ENCODE measurements at regions not wholly inside any gene's neighbourhood (a gene's known extent, or its start where the extent isn't known, plus 50 kb on each side); places are given as distances from the start of the nearest gene placed in this dataset.

DNA sequence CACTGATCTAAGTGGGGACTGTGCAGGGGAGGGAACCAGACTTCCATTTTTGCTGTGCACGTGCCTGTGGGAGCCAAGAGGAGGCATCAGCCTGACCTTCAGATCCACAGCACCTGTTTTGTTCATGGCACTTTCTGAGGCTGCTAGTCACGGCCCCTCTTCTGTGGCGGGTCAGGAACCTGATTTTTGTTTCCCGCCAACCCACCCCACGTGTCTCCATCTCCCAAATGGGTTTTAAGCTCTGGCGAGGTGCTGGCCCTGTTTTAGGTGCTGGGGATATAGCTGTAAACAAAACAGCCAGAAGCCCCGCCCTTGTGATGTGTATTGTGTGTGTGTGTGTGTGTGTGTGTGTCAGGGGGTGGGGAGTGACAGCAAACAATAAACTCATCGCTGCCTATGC, 60.4 kb upstream of the GRPEL1 start:
- Mint-ChIP-seq H3K27ac (no peak overlapping the region), H3K4me1 (ENCODE audit: low read depth) (no peaks in the 10 kb centered on the region), H3K9me3 (no peaks in the 10 kb centered on the region), H3K27me3 (peaks cover 3% of the 10 kb centered on the region), H3K4me3 (no peak overlapping the region), H3K36me3 (ENCODE audit: low read depth) (no peaks in the 10 kb centered on the region)
- peaks cover 0 to 9% of the 10 kb centered on the region in 2 experiments for H3K9me3 ChIP-seq (ENCODE audit: control insufficient read depth in 1 of 2, insufficient read depth in 1 of 2, low read length in 2 of 2)
- ATAC-seq (ENCODE audit: poor library complexity) (no peak), DNase-seq (no peak)
- TF ChIP-seq, protein P1, sequence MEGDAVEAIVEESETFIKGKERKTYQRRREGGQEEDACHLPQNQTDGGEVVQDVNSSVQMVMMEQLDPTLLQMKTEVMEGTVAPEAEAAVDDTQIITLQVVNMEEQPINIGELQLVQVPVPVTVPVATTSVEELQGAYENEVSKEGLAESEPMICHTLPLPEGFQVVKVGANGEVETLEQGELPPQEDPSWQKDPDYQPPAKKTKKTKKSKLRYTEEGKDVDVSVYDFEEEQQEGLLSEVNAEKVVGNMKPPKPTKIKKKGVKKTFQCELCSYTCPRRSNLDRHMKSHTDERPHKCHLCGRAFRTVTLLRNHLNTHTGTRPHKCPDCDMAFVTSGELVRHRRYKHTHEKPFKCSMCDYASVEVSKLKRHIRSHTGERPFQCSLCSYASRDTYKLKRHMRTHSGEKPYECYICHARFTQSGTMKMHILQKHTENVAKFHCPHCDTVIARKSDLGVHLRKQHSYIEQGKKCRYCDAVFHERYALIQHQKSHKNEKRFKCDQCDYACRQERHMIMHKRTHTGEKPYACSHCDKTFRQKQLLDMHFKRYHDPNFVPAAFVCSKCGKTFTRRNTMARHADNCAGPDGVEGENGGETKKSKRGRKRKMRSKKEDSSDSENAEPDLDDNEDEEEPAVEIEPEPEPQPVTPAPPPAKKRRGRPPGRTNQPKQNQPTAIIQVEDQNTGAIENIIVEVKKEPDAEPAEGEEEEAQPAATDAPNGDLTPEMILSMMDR (IDR thresholded peaks at IDR 0.05): no peak
- CTCF ChIA-PET: no interaction called here
- no peak overlapping the region for H3K27ac ChIP-seq (ENCODE audit: low read depth in 1 of 2, low read length in 2 of 2)
- POLR2A ChIA-PET: no interaction called here
- no peak overlapping the region for H3K4me3 ChIP-seq (ENCODE audit: low read length)
- no peaks in the 10 kb centered on the region for H3K4me1 ChIP-seq (ENCODE audit: insufficient read depth, low read length)
- peaks cover 0 to 2% of the 10 kb centered on the region in 2 experiments for H3K27me3 ChIP-seq (ENCODE audit: control insufficient read depth in 1 of 2, insufficient read depth in 2 of 2, low read length in 2 of 2)
- intact Hi-C loops (cut with DNase I, micrococcal nuclease): no loop called here
- H3K36me3 ChIP-seq (ENCODE audit: insufficient read depth, low read length): no peaks in the 10 kb centered on the region

DNA sequence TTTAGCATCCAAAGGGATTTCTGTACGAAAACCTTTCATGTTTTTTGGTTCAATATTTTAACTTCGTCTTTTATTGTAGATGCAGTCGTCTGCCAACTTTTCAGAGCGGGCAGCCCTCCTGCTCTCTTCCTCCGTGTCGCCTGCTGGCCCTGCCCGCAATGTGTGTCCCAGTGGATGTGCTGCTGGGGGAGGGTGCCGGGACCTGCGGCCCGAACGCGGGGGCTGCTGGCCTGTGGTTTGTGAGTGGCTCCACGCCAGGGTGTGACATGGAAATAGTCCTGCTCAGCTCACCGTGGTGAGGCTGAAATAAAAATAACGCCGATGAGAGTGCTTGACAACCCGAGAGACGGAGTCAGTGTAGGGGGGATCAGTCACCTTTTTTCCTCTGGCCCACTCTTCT, 59.7 kb upstream of the GRPEL1 start:
- DNase-seq (no peak), ATAC-seq (ENCODE audit: poor library complexity) (no peak)
- peaks cover 0 to 5% of the 10 kb centered on the region in 2 experiments for H3K9me3 ChIP-seq (ENCODE audit: control insufficient read depth in 1 of 2, insufficient read depth in 1 of 2, low read length in 2 of 2)
- Mint-ChIP-seq H3K27ac (no peak overlapping the region), H3K4me1 (ENCODE audit: low read depth) (no peaks in the 10 kb centered on the region), H3K36me3 (ENCODE audit: low read depth) (no peaks in the 10 kb centered on the region), H3K27me3 (peaks cover 3% of the 10 kb centered on the region), H3K4me3 (no peak overlapping the region), H3K9me3 (no peaks in the 10 kb centered on the region)
- TF ChIP-seq, protein P1 (IDR thresholded peaks at IDR 0.05): no peak
- peaks cover 0 to 2% of the 10 kb centered on the region in 2 experiments for H3K27me3 ChIP-seq (ENCODE audit: control insufficient read depth in 1 of 2, insufficient read depth in 2 of 2, low read length in 2 of 2)
- intact Hi-C loops (cut with DNase I, micrococcal nuclease): no loop called here
- CTCF ChIA-PET: no interaction called here
- H3K36me3 ChIP-seq (ENCODE audit: insufficient read depth, low read length): no peaks in the 10 kb centered on the region
- H3K4me1 ChIP-seq (ENCODE audit: insufficient read depth, low read length): no peaks in the 10 kb centered on the region
- H3K4me3 ChIP-seq (ENCODE audit: low read length): no peak overlapping the region
- no peak overlapping the region for H3K27ac ChIP-seq (ENCODE audit: low read depth in 1 of 2, low read length in 2 of 2)
- POLR2A ChIA-PET: no interaction called here

DNA sequence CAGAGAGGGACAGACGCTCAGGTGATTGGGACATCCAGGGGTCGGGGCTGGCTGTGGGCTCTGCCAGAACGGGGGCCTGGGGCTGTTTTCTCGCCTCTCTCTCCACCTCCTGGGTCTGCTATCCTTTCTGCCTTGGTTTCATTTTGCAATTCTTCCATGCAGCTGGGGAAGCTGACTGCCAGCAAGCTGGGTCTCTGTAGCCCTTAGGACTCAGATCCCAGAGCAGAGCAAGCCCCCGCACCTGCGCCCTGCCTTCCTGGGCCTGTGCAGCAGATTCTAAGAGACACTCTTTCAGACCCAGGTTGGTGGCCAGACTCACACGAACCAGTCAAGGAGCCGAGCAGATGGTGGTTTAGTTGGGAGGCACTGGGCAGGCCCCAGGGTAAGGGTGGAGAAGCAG, 59.1 kb upstream of the GRPEL1 start:
- H3K9me3 Mint-ChIP-seq: no peaks in the 10 kb centered on the region
- intact Hi-C loops (cut with DNase I, micrococcal nuclease): no loop called here
- Histone ChIP-seq H3K4me3 (ENCODE audit: low read length) (no peak overlapping the region), H3K4me1 (ENCODE audit: insufficient read depth, low read length) (no peaks in the 10 kb centered on the region), H3K27ac (ENCODE audit: low read depth in 1 of 2, low read length in 2 of 2) (no peak overlapping the region), H3K27me3 (ENCODE audit: control insufficient read depth in 1 of 2, insufficient read depth in 2 of 2, low read length in 2 of 2) (peaks cover 0 to 2% of the 10 kb centered on the region in 2 experiments), H3K36me3 (ENCODE audit: insufficient read depth, low read length) (no peaks in the 10 kb centered on the region), H3K9me3 (ENCODE audit: control insufficient read depth in 1 of 2, insufficient read depth in 1 of 2, low read length in 2 of 2) (peaks cover 0 to 2% of the 10 kb centered on the region in 2 experiments)
- ChIA-PET CTCF (interaction anchor here (0.6 kb wide), 1 partner anchor 1444 kb away, joined by 3 read pairs; no protein-coding TSS in a partner anchor), POLR2A (no interaction called here)
- no peak for DNase-seq
- peaks cover 3% of the 10 kb centered on the region for H3K27me3 Mint-ChIP-seq
- H3K27ac Mint-ChIP-seq: no peak overlapping the region
- H3K4me3 Mint-ChIP-seq: no peak overlapping the region
- no peak for ATAC-seq (ENCODE audit: poor library complexity)
- no peaks in the 10 kb centered on the region for H3K36me3 Mint-ChIP-seq (ENCODE audit: low read depth)
- TF ChIP-seq, protein P1 (IDR thresholded peaks at IDR 0.05): no peak
- no peaks in the 10 kb centered on the region for H3K4me1 Mint-ChIP-seq (ENCODE audit: low read depth)

Data from CD4-positive, alpha-beta T cell (primary cell).